ENCODE measurements at regions not wholly inside any gene's neighbourhood (a gene's known extent, or its start where the extent isn't known, plus 50 kb on each side); places are given as distances from the start of the nearest gene placed in this dataset.
A peak's percentile ranks its signal among the peaks of the same experiment; 100 is the strongest.

DNA sequence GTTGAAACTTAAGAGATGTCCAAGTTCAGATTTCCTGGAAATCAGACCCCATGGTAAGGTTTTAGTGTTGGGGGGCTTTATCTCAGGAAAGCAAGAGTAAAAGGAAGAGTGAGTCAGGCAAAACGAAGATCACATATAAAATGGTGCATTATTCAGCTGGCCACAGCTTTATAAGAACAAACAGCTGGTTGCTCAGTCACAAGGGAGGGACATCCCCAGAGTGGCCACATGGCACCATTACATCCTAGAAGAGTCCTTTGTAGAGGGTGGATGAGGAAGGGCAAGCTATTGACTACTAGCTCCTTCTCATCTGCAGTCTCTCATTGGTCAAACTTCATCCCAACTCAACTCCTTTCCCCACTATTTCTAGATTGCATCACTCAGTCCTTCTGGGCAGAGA lies 68.3 kb upstream of the COL8A1 start:
- TF ChIP-seq, protein P1, sequence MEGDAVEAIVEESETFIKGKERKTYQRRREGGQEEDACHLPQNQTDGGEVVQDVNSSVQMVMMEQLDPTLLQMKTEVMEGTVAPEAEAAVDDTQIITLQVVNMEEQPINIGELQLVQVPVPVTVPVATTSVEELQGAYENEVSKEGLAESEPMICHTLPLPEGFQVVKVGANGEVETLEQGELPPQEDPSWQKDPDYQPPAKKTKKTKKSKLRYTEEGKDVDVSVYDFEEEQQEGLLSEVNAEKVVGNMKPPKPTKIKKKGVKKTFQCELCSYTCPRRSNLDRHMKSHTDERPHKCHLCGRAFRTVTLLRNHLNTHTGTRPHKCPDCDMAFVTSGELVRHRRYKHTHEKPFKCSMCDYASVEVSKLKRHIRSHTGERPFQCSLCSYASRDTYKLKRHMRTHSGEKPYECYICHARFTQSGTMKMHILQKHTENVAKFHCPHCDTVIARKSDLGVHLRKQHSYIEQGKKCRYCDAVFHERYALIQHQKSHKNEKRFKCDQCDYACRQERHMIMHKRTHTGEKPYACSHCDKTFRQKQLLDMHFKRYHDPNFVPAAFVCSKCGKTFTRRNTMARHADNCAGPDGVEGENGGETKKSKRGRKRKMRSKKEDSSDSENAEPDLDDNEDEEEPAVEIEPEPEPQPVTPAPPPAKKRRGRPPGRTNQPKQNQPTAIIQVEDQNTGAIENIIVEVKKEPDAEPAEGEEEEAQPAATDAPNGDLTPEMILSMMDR (IDR thresholded peaks at IDR 0.05; ENCODE audit: low read depth, low read length): no peak
- no peak for DNase-seq (ENCODE audit: low read depth, low spot score)
- no peak overlapping the region for H3K4me3 ChIP-seq (ENCODE audit: low read depth, low read length)
- in situ Hi-C loops (cut with HindIII; ENCODE audit: low sequenced_read_pairs): no loop called here

DNA sequence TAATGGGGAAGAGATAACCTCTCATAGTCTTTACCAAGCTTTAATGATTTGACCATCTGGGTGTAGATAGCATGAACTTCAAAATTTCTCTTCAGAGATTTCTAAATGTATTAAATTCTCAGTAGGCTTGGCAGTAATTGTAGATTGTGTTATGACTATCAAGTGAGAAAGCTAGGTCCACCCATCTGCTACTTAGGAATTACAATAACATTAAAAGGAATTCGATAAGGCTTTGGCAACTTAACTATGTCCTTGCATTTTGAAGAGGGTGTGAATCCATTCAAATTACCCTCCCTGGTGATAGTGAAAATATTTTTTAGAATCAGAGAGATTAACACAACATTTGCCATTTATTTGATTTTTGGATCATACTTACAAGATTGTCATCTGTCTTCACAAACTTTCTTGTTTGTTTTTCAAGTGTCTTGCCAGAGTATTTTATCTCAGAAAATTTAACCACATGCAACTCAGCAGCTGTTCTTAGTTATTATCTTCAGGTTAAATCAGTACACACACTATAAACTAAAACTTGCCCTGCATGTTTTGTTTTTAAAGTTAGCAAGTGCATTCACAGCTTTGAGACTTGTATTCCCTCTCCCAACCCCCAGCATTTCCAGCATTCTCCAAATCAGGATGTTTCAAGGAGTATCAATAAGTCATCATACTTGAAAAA lies 69.6 kb upstream of the COL8A1 start:
- TF ChIP-seq, protein P1 (IDR thresholded peaks at IDR 0.05; ENCODE audit: low read depth, low read length): no peak
- H3K4me3 ChIP-seq (ENCODE audit: low read depth, low read length): no peak overlapping the region
- in situ Hi-C loops (cut with HindIII; ENCODE audit: low sequenced_read_pairs): no loop called here
- no peak for DNase-seq (ENCODE audit: low read depth, low spot score)

DNA sequence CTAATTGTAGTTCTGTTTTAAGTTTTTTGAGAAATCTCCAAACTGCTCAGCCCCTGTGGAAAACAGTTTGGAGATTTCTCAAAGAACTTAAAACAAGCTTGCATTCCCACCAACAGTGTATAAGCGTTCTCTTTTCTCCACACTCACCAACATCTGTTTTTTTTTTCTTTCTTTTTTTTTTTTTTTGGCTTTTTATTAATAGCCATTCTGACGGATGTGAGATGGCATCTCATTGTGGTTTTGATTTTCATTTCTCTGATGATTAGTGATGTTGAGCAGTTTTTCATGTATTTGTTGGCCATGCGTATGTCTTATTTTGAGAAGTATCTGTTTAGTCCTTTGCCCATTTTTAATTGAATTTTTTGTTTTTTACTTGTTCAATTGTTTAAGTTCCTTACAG lies 73.1 kb upstream of the COL8A1 start:
- no peak overlapping the region for H3K4me3 ChIP-seq (ENCODE audit: low read depth, low read length)
- in situ Hi-C loops (cut with HindIII; ENCODE audit: low sequenced_read_pairs): no loop called here
- TF ChIP-seq, protein P1 (IDR thresholded peaks at IDR 0.05; ENCODE audit: low read depth, low read length): no peak
- DNase-seq (ENCODE audit: low read depth, low spot score): no peak

DNA sequence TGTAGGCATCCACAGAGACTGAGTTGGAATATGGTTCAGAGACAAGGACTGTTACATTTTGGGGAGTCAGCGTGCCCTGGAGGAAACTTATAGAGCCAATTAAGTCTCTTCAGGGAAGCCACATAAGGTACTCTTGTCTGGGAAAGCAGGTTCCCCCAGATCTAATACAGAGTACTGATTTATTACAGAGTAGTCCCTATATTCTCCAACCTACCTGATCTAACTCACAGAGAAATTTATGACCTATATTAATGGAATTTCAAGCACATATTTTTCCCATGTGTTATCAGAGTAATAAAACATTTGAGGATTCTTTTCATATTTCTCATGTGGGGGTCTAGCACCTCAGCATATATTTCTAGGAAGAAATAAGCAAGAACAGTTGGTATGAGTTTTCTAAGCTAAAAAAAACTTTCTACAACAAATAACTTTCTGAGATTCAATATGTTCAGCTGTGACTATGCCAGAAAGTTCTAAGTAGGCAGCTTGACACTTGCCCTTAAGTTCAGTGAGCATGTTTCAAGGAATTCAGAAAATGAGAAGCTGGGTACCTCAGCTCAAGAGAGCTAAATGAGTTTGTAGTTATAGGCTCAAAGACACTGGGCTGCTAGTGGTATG lies 75.3 kb upstream of the COL8A1 start:
- H3K4me3 ChIP-seq (ENCODE audit: low read depth, low read length): no peak overlapping the region
- peak; percentile 39 for DNase-seq (ENCODE audit: low read depth, low spot score)
- in situ Hi-C loops (cut with HindIII; ENCODE audit: low sequenced_read_pairs): no loop called here
- TF ChIP-seq, protein P1 (IDR thresholded peaks at IDR 0.05; ENCODE audit: low read depth, low read length): no peak

DNA sequence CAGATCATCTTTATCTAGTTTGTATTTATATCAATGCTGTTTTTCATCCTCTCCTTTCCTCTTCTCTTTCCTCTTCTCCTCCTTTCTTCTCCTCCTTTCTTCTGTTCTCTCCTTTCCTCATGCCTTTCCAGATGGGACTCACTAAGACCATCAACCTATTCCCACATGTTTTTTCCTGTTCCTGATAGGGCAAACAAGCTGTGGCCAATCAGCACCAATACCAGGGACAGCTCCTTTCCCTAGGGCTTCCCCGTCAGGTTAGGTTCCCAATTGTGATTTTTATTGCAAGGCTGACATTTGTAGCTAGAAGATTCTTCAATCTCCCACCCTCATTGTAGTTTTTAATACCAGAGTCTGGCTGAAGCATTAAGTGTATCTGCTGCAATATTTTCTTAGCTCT lies 76.3 kb upstream of the COL8A1 start:
- in situ Hi-C loops (cut with HindIII; ENCODE audit: low sequenced_read_pairs): no loop called here
- peak; percentile 57 for DNase-seq (ENCODE audit: low read depth, low spot score)
- TF ChIP-seq, protein P1 (IDR thresholded peaks at IDR 0.05; ENCODE audit: low read depth, low read length): no peak
- H3K4me3 ChIP-seq (ENCODE audit: low read depth, low read length): no peak overlapping the region

DNA sequence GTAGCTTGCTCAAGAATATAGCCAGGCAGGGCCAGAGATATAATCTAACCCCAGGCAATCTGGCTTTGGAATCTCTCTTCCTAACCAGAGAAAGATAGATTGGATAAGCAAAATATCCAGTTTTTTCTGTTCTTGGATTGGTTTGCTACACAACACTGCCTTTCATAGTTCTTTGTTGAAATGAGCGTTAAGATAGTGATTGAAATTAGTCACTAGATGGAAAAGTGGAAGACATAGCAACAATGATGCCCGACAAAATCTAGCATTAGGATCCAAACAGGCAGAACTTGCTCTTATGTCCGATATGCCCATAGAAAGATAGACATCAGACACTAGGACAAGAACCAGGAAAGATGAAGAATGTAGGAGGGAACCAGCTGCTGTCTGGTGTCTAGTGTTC lies 77.3 kb upstream of the COL8A1 start:
- in situ Hi-C loops (cut with HindIII; ENCODE audit: low sequenced_read_pairs): no loop called here
- H3K4me3 ChIP-seq (ENCODE audit: low read depth, low read length): no peak overlapping the region
- DNase-seq (ENCODE audit: low read depth, low spot score): no peak
- TF ChIP-seq, protein P1 (IDR thresholded peaks at IDR 0.05; ENCODE audit: low read depth, low read length): no peak
